DND-41 (cell line): ENCODE measurements at regions not wholly inside any gene's neighbourhood (a gene's known extent, or its start where the extent isn't known, plus 50 kb on each side); places are given as distances from the start of the nearest gene placed in this dataset.

Experiments
- ATAC-seq: fragments of 200-7000 bp; cut with Tn5 transposase; 3 replicates; pipeline ENCODE4 v1.9.1; 2021; ENCODE audit warnings: low read depth; ENCODE audit not compliant: insufficient read depth
- DNase-seq: peaks from one replicate; pipeline ENCODE4 v3.0.0-alpha.2; 2020
- H2AFZ ChIP-seq: 2 replicates; pipeline ENCODE4 v1.6.0; 2012; ENCODE audit warnings: low read depth, low read length
- H3K27ac ChIP-seq: 2 replicates; pipeline ENCODE4 v1.5.1; 2012; ENCODE audit warnings: low read length, inconsistent platforms
- H3K27me3 ChIP-seq: fragments of 200-600 bp; sonication (generic); 2 replicates; pipeline ENCODE4 v1.6.0; 2012; ENCODE audit warnings: low read length, mild to moderate bottlenecking, inconsistent platforms; ENCODE audit not compliant: insufficient read depth, poor library complexity
- H3K36me3 ChIP-seq: 2 replicates; pipeline ENCODE4 v1.5.1; 2012; ENCODE audit warnings: low read length, inconsistent platforms; ENCODE audit not compliant: insufficient read depth
- H3K4me1 ChIP-seq: 2 replicates; pipeline ENCODE4 v1.5.1; 2012; ENCODE audit warnings: mild to moderate bottlenecking, low read length; ENCODE audit not compliant: insufficient read depth
- H3K4me2 ChIP-seq: 2 replicates; pipeline ENCODE4 v1.6.0; 2012; ENCODE audit warnings: mild to moderate bottlenecking, moderate library complexity, low read length, inconsistent platforms; ENCODE audit not compliant: insufficient read depth
- H3K4me3 ChIP-seq, 2 experiments: fragments of 200-600 bp in 1 of 2; shearing (Covaris generic) in 1 of 2; 2 replicates each; pipeline ENCODE4 v1.5.1; 2012 to 2016; ENCODE audit warnings: inconsistent platforms in 2 of 2, low read length in 2 of 2, mild to moderate bottlenecking in 2 of 2, low read depth in 1 of 2, moderate library complexity in 1 of 2
- H3K79me2 ChIP-seq: 2 replicates; pipeline ENCODE4 v1.6.0; 2012; ENCODE audit warnings: low read length, inconsistent platforms; ENCODE audit not compliant: insufficient read depth
- H3K9ac ChIP-seq: 2 replicates; pipeline ENCODE4 v1.6.0; 2012; ENCODE audit warnings: low read depth, mild to moderate bottlenecking, inconsistent platforms, low read length, moderate library complexity
- H3K9me3 ChIP-seq: 2 replicates; pipeline ENCODE4 v1.5.1; 2012; ENCODE audit warnings: low read length, moderate library complexity, mild to moderate bottlenecking, inconsistent platforms; ENCODE audit not compliant: insufficient read depth, severe bottlenecking
- H4K20me1 ChIP-seq: 2 replicates; pipeline ENCODE4 v1.6.0; 2012; ENCODE audit warnings: low read length; ENCODE audit not compliant: insufficient read depth
- CTCF ChIP-seq: IDR thresholded peaks from 2 replicates; pipeline ENCODE4 v1.5.1; 2012; ENCODE audit warnings: borderline replicate concordance, low read length, moderate library complexity, mild to moderate bottlenecking; ENCODE audit not compliant: poor library complexity, severe bottlenecking; ENCODE audit errors: extremely low read depth
- EZH2 ChIP-seq: IDR thresholded peaks from 3 replicates; pipeline ENCODE4 v1.6.1; 2012; ENCODE audit warnings: borderline replicate concordance, low read depth, mild to moderate bottlenecking, moderate library complexity, low read length, inconsistent platforms; ENCODE audit not compliant: severe bottlenecking

DNA sequence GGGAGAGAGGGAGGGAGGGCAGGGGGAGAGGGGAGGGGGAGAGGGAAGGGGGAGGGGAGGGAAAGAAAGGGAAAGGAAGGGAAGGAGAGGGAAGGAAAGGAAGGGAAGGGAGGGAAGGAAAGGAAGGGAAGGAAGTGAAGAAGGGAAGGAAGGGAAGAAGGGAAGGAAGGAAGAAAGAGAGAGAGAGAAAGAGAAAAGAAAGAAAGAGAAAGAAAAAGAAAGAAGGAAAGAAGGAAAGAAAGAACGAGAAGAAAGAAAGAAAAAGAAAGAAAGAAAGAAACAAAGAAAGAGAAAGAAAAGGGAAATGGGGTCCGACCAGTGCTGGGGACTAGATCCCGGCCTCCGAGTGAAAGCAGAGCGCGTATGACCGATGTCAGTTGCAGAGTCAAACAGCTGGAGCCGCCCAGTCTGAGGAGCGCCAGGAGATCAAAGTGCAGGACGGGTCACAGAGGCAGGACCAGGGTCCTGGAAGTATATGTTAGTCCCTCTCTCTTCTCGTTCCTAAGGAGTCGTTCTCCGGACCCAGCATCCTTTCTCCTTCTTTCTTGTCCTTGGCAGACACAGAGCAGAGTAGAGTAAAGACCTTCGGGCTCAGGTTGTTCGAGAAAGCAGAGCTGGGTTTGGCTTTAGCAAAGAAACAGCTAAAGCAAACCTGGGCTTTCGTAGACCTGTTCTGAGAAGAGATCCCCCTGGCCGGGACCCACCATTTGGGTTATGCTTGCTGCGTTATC is 305.4 kb upstream of the MSX2 start:
- Histone ChIP-seq H3K4me2 (no peak overlapping the region), H3K36me3 (no peaks in the 10 kb centered on the region), H3K4me3 (no peak overlapping the region), H3K27me3 (no peaks in the 10 kb centered on the region), H3K27ac (no peak overlapping the region), H4K20me1 (no peaks in the 10 kb centered on the region; the same call in 1 of the 2 replicates), H3K4me1 (no peaks in the 10 kb centered on the region), H2AFZ (no peak overlapping the region), H3K79me2 (no peaks in the 10 kb centered on the region), H3K9me3 (no peaks in the 10 kb centered on the region), H3K9ac (no peak overlapping the region)
- no peak for TF ChIP-seq CTCF
- TF ChIP-seq EZH2, result no peak
- DNase-seq (no peak), ATAC-seq (no peak)

DNA sequence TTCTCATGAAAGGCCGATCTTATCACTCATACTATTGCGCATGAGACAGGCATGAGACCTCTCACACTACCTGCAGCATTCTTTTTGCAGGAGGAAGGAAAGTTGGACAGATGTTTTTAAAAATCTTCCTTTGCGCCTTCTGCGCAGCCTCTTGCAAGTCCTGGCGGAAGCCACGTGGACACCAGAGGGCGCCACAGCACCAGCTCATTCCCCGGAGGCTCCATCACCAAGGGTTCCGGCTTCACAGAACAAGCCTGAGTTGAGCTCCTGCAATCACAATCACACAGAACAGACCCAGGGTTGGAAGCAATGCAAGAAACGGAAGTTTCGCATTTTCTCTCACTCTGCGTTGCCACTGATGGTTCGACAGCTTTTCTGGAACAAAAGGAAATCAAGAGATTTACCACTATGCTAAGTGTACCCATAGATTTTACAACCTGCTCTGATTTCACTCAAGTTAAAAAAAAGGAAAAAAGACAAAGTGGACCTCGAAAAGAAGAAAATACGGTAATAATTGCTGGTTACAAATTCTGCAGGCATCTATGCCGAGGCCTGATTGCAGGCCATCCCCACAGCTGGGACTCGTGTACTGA is 304.7 kb upstream of the MSX2 start:
- Histone ChIP-seq H3K36me3 (no peaks in the 10 kb centered on the region), H3K27me3 (peaks cover 3% of the 10 kb centered on the region), H4K20me1 (no peaks in the 10 kb centered on the region; the same call in 1 of the 2 replicates), H3K4me2 (no peak overlapping the region), H3K9me3 (no peaks in the 10 kb centered on the region), H2AFZ (no peak overlapping the region), H3K4me3 (no peak overlapping the region), H3K4me1 (no peaks in the 10 kb centered on the region), H3K9ac (no peak overlapping the region), H3K79me2 (no peaks in the 10 kb centered on the region), H3K27ac (no peak overlapping the region)
- TF ChIP-seq EZH2 (no peak), CTCF (peak; percentile 90)
- DNase-seq, result peak; percentile 70
- ATAC-seq, result peak; percentile 82

GRCh38 chr5:174420651-174421407 is 303.6 kb upstream of the MSX2 start:
- TF ChIP-seq CTCF (no peak), EZH2 (no peak)
- H3K9ac ChIP-seq, result no peak overlapping the region
- no peaks in the 10 kb centered on the region; the same call in 1 of the 2 replicates for H4K20me1 ChIP-seq
- H3K27ac ChIP-seq, result no peak overlapping the region
- no peaks in the 10 kb centered on the region for H3K79me2 ChIP-seq
- ATAC-seq (no peak), DNase-seq (no peak)
- peaks cover 9% of the 10 kb centered on the region for H3K27me3 ChIP-seq
- no peaks in the 10 kb centered on the region for H3K4me1 ChIP-seq
- no peak overlapping the region for H3K4me2 ChIP-seq
- no peaks in the 10 kb centered on the region for H3K9me3 ChIP-seq
- H3K36me3 ChIP-seq, result no peaks in the 10 kb centered on the region
- H3K4me3 ChIP-seq, result no peak overlapping the region
- no peak overlapping the region for H2AFZ ChIP-seq
